Colonic mucosa (tissue), 4 donors: ENCODE measurements at regions not wholly inside any gene's neighbourhood (a gene's known extent, or its start where the extent isn't known, plus 50 kb on each side); places are given as distances from the start of the nearest gene placed in this dataset.

Experiments used
- DNase-seq: peaks from one replicate; pipeline ENCODE4 v3.0.0-alpha.2; 2020
- H3K27ac ChIP-seq: fragments of 200-600 bp; one replicate; pipeline ENCODE4 v1.8.0; 2021
- H3K27me3 ChIP-seq: fragments of 200-600 bp; one replicate; pipeline ENCODE4 v1.8.0; 2021
- H3K36me3 ChIP-seq: fragments of 200-600 bp; one replicate; pipeline ENCODE4 v1.8.0; 2021
- H3K4me1 ChIP-seq: fragments of 200-600 bp; one replicate; pipeline ENCODE4 v1.8.0; 2021; ENCODE audit warnings: mild to moderate bottlenecking
- H3K4me3 ChIP-seq: fragments of 200-600 bp; one replicate; pipeline ENCODE4 v1.8.0; 2021
- H3K9ac ChIP-seq, 2 donors: one replicate each; pipeline ENCODE4 v1.7.0; 2013; ENCODE audit warnings: control low read depth in 2 of 2, low read depth in 2 of 2, low read length in 2 of 2
- H3K9me3 ChIP-seq: fragments of 200-600 bp; one replicate; pipeline ENCODE4 v1.8.0; 2021
- intact Hi-C: fragments of 100-400 bp; cut with DNase I; formaldehyde crosslinking; loops from one replicate; pipeline ENCODE4 v1.14.1; 2022
- TF ChIP-seq, protein P1 (sequence below): fragments of 200-600 bp; IDR thresholded peaks from one replicate; pipeline ENCODE4 v1.8.0; 2022; ENCODE audit warnings: antibody characterized with exemption, mild to moderate bottlenecking
- donor health status: healthy.
- donor health status: DM: no; HTN: no; CAD: no.
- donor health status: DM: no; HTN: no; CAD: no.

DNA sequence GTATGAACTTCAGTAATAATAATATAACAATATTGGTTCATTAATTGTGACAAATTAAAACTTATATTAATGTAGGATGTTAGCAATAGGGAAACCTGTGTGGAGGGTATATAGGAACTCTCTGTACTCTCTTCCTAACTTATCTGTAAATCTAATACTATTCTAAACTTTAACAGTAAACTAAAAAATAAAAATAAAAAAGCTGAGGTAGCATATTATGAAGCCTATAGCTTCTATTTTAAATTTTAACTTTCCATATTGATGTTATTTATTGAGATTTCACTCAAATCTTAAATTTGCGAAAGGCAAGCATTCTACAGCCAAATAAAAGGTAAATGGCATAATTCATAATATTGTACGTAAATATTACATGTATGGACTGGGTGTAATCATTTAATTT is 326.4 kb downstream of the MEI4 start:
- H3K4me1 ChIP-seq, result no peaks in the 10 kb centered on the region
- H3K9me3 ChIP-seq, result no peaks in the 10 kb centered on the region
- H3K4me3 ChIP-seq, result no peak overlapping the region
- H3K36me3 ChIP-seq, result no peaks in the 10 kb centered on the region
- no peak overlapping the region for H3K27ac ChIP-seq
- no peak overlapping the region for H3K9ac ChIP-seq
- TF ChIP-seq, protein P1, sequence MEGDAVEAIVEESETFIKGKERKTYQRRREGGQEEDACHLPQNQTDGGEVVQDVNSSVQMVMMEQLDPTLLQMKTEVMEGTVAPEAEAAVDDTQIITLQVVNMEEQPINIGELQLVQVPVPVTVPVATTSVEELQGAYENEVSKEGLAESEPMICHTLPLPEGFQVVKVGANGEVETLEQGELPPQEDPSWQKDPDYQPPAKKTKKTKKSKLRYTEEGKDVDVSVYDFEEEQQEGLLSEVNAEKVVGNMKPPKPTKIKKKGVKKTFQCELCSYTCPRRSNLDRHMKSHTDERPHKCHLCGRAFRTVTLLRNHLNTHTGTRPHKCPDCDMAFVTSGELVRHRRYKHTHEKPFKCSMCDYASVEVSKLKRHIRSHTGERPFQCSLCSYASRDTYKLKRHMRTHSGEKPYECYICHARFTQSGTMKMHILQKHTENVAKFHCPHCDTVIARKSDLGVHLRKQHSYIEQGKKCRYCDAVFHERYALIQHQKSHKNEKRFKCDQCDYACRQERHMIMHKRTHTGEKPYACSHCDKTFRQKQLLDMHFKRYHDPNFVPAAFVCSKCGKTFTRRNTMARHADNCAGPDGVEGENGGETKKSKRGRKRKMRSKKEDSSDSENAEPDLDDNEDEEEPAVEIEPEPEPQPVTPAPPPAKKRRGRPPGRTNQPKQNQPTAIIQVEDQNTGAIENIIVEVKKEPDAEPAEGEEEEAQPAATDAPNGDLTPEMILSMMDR, result no peak
- intact Hi-C loops, result no loop called here
- no peaks in the 10 kb centered on the region for H3K27me3 ChIP-seq
- DNase-seq, result no peak

DNA sequence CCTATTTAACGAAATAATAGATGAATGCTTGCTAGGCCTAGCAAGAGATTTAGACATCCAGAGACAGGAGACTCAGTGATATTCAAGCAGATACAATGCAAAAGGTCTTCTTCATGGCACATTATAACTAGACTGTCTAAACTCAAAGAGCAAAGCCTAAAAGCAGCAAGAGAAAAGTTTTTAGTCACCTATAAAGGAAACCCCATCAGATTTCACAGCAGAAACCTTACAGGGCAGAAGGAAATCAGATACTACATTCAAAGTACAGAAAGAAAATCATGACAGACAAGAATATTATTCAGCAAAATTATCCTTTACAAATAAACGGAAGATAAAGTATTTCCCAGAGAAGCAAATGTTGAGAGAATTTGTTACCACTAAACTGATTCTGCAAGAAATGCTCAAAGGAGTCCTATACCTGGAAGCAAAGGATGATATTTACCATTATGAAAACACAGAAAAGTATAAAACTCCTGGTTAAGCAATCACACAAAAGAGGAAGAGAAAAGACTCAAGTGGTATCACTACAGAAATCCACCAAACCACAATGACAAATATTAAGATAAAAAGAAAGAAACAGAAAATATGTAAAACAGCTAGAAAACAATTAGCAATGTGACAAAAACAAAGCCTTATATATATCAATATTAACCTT is 333.7 kb downstream of the MEI4 start:
- Histone ChIP-seq H3K9me3 (no peaks in the 10 kb centered on the region), H3K9ac (no peak overlapping the region), H3K4me1 (no peaks in the 10 kb centered on the region), H3K36me3 (no peaks in the 10 kb centered on the region), H3K27me3 (no peaks in the 10 kb centered on the region), H3K27ac (no peak overlapping the region), H3K4me3 (no peak overlapping the region)
- TF ChIP-seq, protein P1, result no peak
- intact Hi-C loops, result no loop called here
- no peak for DNase-seq

DNA sequence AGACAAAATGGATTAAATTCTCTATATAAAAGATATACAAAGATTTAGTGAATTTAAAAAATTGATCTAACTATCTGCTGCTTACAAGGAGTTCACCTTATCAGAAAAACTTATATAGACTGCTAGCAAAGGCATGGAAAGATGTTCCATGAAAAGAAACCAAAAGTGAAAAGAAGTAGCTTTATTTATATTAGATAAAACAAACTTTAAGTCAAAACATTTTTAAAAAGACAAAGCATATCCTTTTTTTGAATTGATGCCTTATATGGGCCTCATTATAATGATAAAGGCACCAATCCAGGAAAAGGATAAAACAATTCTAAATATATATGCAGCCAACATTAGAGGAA is 334.2 kb downstream of the MEI4 start:
- intact Hi-C loops, result no loop called here
- Histone ChIP-seq H3K27ac (no peak overlapping the region), H3K27me3 (no peaks in the 10 kb centered on the region), H3K4me1 (no peaks in the 10 kb centered on the region), H3K4me3 (no peak overlapping the region), H3K36me3 (no peaks in the 10 kb centered on the region), H3K9ac (no peak overlapping the region), H3K9me3 (no peaks in the 10 kb centered on the region)
- TF ChIP-seq, protein P1, result no peak
- DNase-seq, result no peak

DNA sequence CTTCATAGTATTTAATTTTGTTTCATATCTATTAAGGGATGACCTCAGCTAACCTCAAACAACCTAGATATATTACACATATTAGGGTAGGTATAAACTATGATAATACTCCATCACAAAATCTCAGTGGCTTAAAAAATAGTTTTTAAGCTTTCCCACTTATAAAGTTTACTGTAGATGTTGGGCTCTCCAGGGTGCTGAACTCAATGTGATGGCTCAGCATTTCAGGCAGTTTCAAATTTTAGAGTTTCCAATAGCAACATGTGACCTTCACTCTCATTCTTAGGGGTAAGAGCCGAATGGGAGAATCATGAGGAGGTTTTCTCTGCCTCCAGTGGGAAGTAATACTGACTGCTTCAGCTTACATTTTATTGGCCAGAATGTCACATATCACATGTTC is 357.3 kb downstream of the MEI4 start:
- no peaks in the 10 kb centered on the region for H3K36me3 ChIP-seq
- H3K27me3 ChIP-seq, result no peaks in the 10 kb centered on the region
- H3K4me3 ChIP-seq, result no peak overlapping the region
- H3K9me3 ChIP-seq, result no peaks in the 10 kb centered on the region
- intact Hi-C loops, result no loop called here
- DNase-seq, result no peak
- TF ChIP-seq, protein P1, result no peak
- no peaks in the 10 kb centered on the region for H3K4me1 ChIP-seq
- no peak overlapping the region for H3K9ac ChIP-seq
- H3K27ac ChIP-seq, result no peak overlapping the region

DNA sequence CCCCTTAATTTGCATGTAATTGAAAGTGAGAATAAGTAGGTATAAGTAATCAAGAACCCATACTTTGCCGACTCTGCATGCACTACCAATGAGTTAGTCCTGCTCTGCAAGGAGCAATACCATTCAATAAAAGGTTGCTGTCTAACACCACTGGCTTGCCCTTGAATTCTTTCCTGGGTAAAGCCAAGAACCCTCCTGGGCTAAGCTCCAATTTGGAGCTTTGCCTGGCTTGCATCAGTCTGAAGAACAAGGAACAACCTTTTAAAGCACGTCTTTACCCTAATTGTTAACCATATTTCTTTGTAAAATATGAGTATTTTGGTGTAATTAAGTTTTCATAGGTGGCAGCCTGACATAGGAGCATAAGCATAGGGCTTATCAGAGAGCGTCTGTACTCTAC is 367.7 kb downstream of the MEI4 start:
- Histone ChIP-seq H3K9ac (no peak overlapping the region), H3K27me3 (no peaks in the 10 kb centered on the region), H3K4me1 (no peaks in the 10 kb centered on the region), H3K36me3 (no peaks in the 10 kb centered on the region), H3K4me3 (no peak overlapping the region), H3K9me3 (no peaks in the 10 kb centered on the region), H3K27ac (no peak overlapping the region)
- no peak for DNase-seq
- TF ChIP-seq, protein P1, result no peak
- intact Hi-C loops, result no loop called here

DNA sequence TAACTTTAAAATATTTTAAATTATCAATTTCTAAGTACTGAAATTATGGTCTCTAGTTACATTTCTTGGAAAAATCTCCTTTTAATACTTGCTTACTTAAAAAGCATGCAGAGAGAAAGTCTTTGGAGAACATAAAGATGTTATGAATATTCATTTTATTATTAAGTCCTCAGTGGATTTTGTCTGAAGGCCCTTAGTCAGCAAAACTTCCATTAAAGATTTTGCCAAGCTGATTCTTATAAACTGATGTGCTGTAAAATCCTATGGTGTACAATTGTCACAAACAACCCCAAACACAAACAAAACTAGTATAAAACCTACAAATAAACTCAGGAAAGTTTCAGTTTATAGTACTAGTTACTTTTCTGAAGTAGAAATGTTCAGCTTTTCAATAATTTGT is 372.7 kb downstream of the MEI4 start:
- TF ChIP-seq, protein P1, result no peak
- no peak for DNase-seq
- H3K36me3 ChIP-seq, result no peaks in the 10 kb centered on the region
- H3K27ac ChIP-seq, result no peak overlapping the region
- no peaks in the 10 kb centered on the region for H3K4me1 ChIP-seq
- no peak overlapping the region for H3K4me3 ChIP-seq
- H3K27me3 ChIP-seq, result no peaks in the 10 kb centered on the region
- no peaks in the 10 kb centered on the region for H3K9me3 ChIP-seq
- intact Hi-C loops, result no loop called here
- no peak overlapping the region for H3K9ac ChIP-seq
